ENCODE measurements at regions not wholly inside any gene's neighbourhood (a gene's known extent, or its start where the extent isn't known, plus 50 kb on each side); places are given as distances from the start of the nearest gene placed in this dataset.

DNA sequence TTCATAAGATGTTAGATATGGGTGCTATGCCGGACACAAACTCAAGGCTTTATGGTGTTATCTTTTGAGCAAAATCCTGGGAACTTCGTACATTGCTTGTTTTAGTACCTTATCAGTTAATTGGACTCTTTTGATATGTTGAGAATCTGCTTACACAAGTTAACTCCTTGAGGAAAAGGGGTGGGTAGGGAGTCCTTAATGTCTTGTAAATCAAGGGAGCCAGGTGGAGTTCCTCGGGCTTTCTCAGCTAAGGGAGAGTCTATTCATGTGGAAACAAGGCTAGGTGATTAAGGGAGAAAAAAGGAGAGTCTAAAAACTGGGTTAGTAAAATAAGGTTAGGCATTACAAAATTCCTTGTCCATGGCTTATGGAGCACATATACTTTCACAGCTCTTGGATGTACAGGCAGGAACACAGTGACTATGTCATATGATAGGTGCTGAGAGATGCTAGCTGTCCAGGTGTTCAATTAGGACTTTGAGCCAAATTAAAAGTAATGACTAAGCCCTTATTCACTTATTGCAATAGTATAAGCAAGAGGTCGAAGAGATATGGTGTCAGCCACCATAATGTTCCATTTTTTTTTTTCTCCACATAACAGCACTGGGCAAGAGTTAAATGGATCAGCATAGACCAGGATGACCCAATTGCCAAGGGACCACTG, 59.5 kb upstream of the DYNAP start:
- DNase-seq (ENCODE audit: low read depth in 4 of 4, low spot score in 1 of 4) = no peak

DNA sequence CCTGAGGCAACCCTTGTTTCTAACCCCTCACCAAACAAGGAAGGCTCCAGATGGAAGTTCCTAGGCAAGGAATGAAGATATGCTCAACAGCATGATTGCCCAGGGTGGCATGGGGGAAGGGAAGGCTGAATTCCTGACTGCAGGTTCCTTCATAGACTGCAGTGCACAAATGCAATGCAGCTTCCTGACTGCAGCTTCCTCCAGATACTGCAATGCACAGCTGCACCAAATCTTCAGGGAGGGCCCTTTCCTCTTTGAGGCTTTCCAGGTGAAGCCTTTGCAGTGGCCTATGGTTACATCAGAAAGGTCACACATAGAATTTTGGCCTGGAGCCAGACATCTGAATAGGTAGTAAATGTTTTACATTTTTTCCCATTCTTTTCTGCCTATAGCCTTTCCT, 58.8 kb upstream of the DYNAP start:
- no peak for DNase-seq (ENCODE audit: low read depth in 4 of 4, low spot score in 1 of 4)

- DNase-seq (ENCODE audit: low read depth in 4 of 4, low spot score in 1 of 4) = no peak
Observed at GRCh38 chr18:54532962-54533361, 58.1 kb upstream of the DYNAP start.

Measured in stimulated activated CD4-positive, alpha-beta T cell treated with anti-CD3 and anti-CD28 coated beads, Interleukin-1b, Interleukin-23, amount 100 ng/mL, for 24 hours (primary cell).